ENCODE measurements at regions not wholly inside any gene's neighbourhood (a gene's known extent, or its start where the extent isn't known, plus 50 kb on each side); places are given as distances from the start of the nearest gene placed in this dataset.

- no peak for TF ChIP-seq USF1 (IDR thresholded peaks at IDR 0.05; ENCODE audit: borderline replicate concordance, extremely low read length, insufficient read depth, low read depth, low read length)
- no peak for TF ChIP-seq TAF1 (IDR thresholded peaks at IDR 0.05; ENCODE audit: borderline replicate concordance, low read depth, low read length)
- no peak for TF ChIP-seq SMC3 (IDR thresholded peaks at IDR 0.05; ENCODE audit: borderline replicate concordance, low read length)
- no peak for TF ChIP-seq CBFB (IDR thresholded peaks at IDR 0.05; ENCODE audit: low read depth)
- no peak for TF ChIP-seq POLR2A (IDR thresholded peaks at IDR 0.05; ENCODE audit: low read depth, low read length)
- no peak for TF ChIP-seq E2F4 (IDR thresholded peaks at IDR 0.05; ENCODE audit: low read depth, low read length)
These were observed 276.1 kb downstream of the RDH14 start for GRCh38 chr2:18284331-18284730.
